ENCODE measurements at regions not wholly inside any gene's neighbourhood (a gene's known extent, or its start where the extent isn't known, plus 50 kb on each side); places are given as distances from the start of the nearest gene placed in this dataset.

DNA sequence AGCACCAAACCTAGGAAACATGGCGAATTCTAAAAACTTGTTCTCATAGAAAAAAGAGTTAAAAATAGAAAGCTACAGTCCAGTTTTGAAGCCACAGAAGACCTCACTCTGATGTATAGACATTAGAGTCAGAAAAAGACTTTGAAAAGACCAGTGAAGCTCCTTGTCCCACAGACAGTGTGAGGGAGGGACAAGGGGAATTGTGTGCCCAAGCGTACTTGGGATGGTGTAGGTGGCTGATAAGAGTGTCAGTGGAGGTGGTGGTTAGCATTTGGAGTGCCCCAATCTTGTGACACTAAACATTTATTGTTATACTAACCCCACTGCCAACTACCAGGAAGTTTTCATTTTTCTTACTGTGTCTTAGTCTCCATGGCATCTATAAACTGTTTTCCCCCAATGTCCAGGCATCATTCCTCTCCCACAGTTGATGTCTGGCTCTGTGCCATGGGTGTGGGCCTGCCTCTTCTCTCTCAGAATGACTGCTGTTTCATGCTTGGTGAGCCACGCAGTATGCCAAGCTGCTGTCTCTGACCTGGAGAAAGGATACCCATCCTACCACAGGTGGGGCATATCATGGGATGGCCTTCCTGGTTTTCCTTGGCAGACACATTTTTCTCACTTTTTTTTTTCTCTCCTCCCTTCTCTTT lies 161.4 kb downstream of the RPIA start:
- H3K4me3 ChIP-seq, result no peak overlapping the region
- H4K20me1 ChIP-seq, result no peaks in the 10 kb centered on the region
- H3K4me1 ChIP-seq, result peaks cover 5 to 64% (median 46%) of the 10 kb centered on the region in 10 experiments; a peak in 19 of 20 replicates
- H3K9me3 ChIP-seq (replicated peaks in 1 of 11), result peaks cover 0 to 12% (median under 1%) of the 10 kb centered on the region in 11 experiments; a peak in 8 of 22 replicates
- H3K27ac ChIP-seq, result peak overlapping the region in 1 of 11 experiments; percentile 23; a peak in 2 of 22 replicates
- no peaks in the 10 kb centered on the region for H3K27me3 ChIP-seq
- no peak overlapping the region for H3K9ac ChIP-seq
- TF ChIP-seq Cebpa-rat (IDR thresholded peaks at IDR 0.05), result no peak
- H3K36me3 ChIP-seq, result peaks cover 0 to 13% (median 0%) of the 10 kb centered on the region in 11 experiments; a peak in 1 of 22 replicates
- H3K4me2 ChIP-seq, result peak overlapping the region in 8 of 11 experiments; percentile 32 to 51 (median 48); a peak in 15 of 22 replicates

DNA sequence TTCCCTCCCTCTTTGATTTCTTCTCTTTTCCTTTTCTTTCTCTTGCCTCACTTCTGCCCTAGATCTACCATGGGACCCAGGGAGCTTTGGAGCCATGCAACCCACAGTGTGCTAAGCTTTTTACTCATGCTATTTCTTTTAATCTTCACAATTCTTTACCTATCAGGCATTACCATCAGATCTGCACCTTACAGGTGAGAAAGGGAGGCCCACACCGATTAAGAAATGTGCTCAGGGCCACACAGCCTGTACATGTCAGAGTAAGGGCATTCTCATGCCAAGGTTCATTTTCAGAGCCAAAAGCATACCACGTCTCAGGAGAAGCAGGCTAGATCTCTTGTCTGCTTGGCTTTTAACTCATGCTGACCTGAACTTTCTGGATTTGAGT lies 161.9 kb downstream of the RPIA start:
- Histone ChIP-seq H3K4me2 (peak overlapping the region in 8 of 11 experiments; percentile 32 to 51 (median 48); a peak in 11 of 22 replicates), H3K4me1 (peaks cover 10 to 64% (median 51%) of the 10 kb centered on the region in 10 experiments), H3K9me3 (replicated peaks in 1 of 11) (peaks cover 0 to 9% (median 0%) of the 10 kb centered on the region in 11 experiments; a peak in 6 of 22 replicates), H3K27ac (no peak overlapping the region), H3K4me3 (no peak overlapping the region), H3K9ac (no peak overlapping the region), H3K36me3 (peaks cover 0 to 13% (median 0%) of the 10 kb centered on the region in 11 experiments; a peak in 1 of 22 replicates), H4K20me1 (no peaks in the 10 kb centered on the region), H3K27me3 (no peaks in the 10 kb centered on the region)
- no peak for TF ChIP-seq Cebpa-rat (IDR thresholded peaks at IDR 0.05)

DNA sequence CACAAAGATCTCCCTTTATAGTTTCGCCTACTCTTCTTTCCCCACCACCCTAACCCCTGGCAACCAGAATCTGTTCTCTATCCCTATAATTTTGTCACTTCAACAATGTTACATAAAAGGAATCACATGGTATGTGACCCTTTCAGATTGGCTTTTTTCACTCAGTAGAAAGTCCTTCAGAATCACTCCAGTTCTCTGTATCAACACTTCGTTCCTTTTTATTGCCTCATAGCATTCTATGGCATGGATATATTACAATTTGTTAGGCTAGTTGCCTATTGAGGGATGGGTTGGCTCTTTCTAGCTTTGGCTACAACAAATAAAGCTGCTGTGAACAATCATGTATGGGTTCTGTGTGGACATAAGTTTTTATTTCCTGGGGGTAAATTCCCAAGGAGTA lies 163.1 kb downstream of the RPIA start:
- no peak for TF ChIP-seq Cebpa-rat (IDR thresholded peaks at IDR 0.05)
- Histone ChIP-seq H4K20me1 (no peaks in the 10 kb centered on the region), H3K27me3 (no peaks in the 10 kb centered on the region), H3K27ac (no peak overlapping the region), H3K4me2 (no peak overlapping the region), H3K36me3 (peaks cover 0 to 15% (median 2%) of the 10 kb centered on the region in 11 experiments; a peak in 3 of 22 replicates), H3K9ac (no peak overlapping the region), H3K4me1 (peaks cover 14 to 73% (median 60%) of the 10 kb centered on the region in 10 experiments), H3K4me3 (no peak overlapping the region), H3K9me3 (replicated peaks in 1 of 11) (peaks cover 0 to 2% (median 0%) of the 10 kb centered on the region in 11 experiments; a peak in 3 of 22 replicates)

DNA sequence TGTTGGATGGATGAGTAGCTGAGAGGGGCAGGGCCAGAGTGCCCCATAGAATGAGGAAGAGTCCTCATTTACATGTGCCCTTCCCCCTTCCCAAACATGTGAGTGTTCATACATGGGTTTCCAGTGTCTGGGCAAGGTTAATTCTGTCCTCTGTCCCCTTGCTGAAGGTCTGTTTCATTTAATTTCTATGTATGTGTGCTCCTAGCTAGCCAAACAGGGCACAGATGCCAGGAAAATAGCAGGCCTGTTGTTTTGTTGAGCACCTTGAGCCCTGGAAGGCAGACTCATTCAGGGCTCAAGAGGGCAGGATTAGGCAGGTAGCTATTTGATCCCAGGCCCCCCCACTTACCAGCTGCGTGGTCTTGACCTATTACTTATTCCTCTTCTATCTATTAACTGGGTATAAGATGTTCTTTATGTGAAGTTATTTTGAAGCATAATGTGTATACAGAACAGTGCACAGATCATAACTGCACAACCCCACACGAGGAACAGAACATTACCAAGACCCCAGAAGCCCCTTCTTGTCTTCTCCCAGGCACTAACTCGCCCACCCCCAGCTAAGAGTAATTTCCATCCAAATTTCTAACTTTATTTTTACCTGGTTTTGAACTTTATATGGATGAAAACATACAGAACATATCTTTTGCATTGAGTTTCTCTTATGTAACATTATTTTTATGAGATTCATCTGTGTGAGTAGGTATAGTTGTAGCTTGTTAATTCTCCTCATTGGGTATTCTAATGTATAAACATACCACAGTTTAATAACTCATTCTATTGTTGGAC lies 164.3 kb downstream of the RPIA start:
- Histone ChIP-seq H3K27me3 (no peaks in the 10 kb centered on the region), H4K20me1 (no peaks in the 10 kb centered on the region), H3K36me3 (peaks cover 0 to 28% (median 13%) of the 10 kb centered on the region in 11 experiments; a peak in 13 of 22 replicates), H3K4me1 (peaks cover 14 to 80% (median 62%) of the 10 kb centered on the region in 10 experiments), H3K4me2 (peak overlapping the region in 6 of 11 experiments; percentile 2 to 97 (median 84); a peak in 8 of 22 replicates), H3K9ac (no peak overlapping the region), H3K27ac (no peak overlapping the region), H3K4me3 (no peak overlapping the region), H3K9me3 (replicated peaks in 1 of 11) (peaks cover 0 to 10% (median 7%) of the 10 kb centered on the region in 11 experiments; a peak in 12 of 22 replicates)
- no peak for TF ChIP-seq Cebpa-rat (IDR thresholded peaks at IDR 0.05)

DNA sequence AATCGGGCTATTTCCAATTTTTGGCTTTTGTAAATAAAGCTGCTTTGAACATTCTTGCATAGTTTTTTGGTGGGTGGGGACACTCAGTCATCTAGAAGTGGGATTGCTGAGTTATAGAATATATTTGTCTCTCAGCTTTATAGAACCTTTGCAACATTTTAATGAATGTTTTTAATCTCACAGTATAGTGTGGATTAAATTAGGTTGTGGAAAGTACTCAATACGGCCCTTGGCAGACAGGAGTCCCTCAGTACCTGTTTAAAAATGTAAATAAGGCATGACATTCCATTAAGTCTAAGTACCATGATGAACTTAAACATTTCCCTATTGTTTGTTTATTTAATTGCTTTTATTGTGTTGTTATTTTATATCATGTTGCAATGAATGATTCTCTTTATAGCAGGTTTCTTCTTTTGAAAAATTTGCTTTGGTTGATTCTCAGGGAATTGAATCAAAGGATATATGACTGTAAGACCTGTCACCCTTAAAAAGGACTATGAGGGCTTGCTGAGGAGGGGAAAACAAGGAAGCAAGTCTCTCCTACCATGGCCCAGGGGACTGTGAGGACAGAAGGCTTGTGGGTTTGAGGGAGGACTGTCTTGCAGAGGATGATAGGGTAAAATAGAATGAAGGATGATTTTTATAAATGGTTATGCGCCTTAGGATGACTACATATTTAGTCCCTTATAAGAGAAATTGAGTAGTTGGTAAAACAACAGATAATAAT lies 165.1 kb downstream of the RPIA start:
- Histone ChIP-seq H3K4me1 (peaks cover 14 to 88% (median 62%) of the 10 kb centered on the region in 10 experiments), H3K27me3 (no peaks in the 10 kb centered on the region), H3K9ac (peak overlapping the region in 3 of 11 experiments; percentile 12 to 60 (median 44); a peak in 3 of 22 replicates)

DNA sequence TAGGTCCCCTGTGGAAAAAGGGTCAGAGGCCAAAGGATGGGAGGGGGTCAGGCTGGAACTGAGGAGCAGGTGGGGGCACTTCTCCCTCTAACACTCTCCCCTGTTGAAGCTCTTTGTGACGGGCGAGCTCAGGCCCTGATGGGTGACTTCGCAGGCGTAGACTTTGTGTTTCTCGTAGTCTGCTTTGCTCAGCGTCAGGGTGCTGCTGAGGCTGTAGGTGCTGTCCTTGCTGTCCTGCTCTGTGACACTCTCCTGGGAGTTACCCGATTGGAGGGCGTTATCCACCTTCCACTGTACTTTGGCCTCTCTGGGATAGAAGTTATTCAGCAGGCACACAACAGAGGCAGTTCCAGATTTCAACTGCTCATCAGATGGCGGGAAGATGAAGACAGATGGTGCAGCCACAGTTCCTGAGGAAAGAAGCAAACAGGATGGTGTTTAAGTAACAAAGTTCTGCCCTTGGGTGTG lies 165.8 kb downstream of the RPIA start:
- no peaks in the 10 kb centered on the region for H4K20me1 ChIP-seq
- peaks cover 10 to 85% (median 56%) of the 10 kb centered on the region in 10 experiments for H3K4me1 ChIP-seq
- peak overlapping the region in 5 of 11 experiments; percentile 1 to 63 (median 44); a peak in 6 of 22 replicates for H3K9ac ChIP-seq
- no peak for TF ChIP-seq Cebpa-rat (IDR thresholded peaks at IDR 0.05)
- peak overlapping the region in 1 of 10 experiments; percentile 2; a peak in 2 of 20 replicates for H3K4me3 ChIP-seq
- peak overlapping the region; percentile 15 to 97 (median 83); a peak in 20 of 22 replicates for H3K4me2 ChIP-seq
- peak overlapping the region in 8 of 11 experiments; percentile 13 to 72 (median 53); a peak in 11 of 22 replicates for H3K27ac ChIP-seq
- peaks cover 0 to 40% (median 19%) of the 10 kb centered on the region in 11 experiments; a peak in 13 of 22 replicates for H3K36me3 ChIP-seq
- H3K27me3 ChIP-seq, result no peaks in the 10 kb centered on the region
- peaks cover 0 to 21% (median 12%) of the 10 kb centered on the region in 11 experiments; a peak in 12 of 22 replicates for H3K9me3 ChIP-seq (replicated peaks in 1 of 11)

More for the DNA sequence above, 165.1 kb downstream of the RPIA start:
- peaks cover 0 to 36% (median 19%) of the 10 kb centered on the region in 11 experiments; a peak in 13 of 22 replicates for H3K36me3 ChIP-seq
- H3K27ac ChIP-seq, result peak overlapping the region in 5 of 11 experiments; percentile 48 to 72 (median 55); a peak in 8 of 22 replicates
- H3K9me3 ChIP-seq (replicated peaks in 1 of 11), result peaks cover 0 to 18% (median 12%) of the 10 kb centered on the region in 11 experiments; a peak in 12 of 22 replicates
- H3K4me3 ChIP-seq, result no peak overlapping the region
- no peaks in the 10 kb centered on the region for H4K20me1 ChIP-seq
- TF ChIP-seq Cebpa-rat (IDR thresholded peaks at IDR 0.05), result no peak
- H3K4me2 ChIP-seq, result peak overlapping the region in 9 of 11 experiments; percentile 64 to 97 (median 84); a peak in 17 of 22 replicates

DNA sequence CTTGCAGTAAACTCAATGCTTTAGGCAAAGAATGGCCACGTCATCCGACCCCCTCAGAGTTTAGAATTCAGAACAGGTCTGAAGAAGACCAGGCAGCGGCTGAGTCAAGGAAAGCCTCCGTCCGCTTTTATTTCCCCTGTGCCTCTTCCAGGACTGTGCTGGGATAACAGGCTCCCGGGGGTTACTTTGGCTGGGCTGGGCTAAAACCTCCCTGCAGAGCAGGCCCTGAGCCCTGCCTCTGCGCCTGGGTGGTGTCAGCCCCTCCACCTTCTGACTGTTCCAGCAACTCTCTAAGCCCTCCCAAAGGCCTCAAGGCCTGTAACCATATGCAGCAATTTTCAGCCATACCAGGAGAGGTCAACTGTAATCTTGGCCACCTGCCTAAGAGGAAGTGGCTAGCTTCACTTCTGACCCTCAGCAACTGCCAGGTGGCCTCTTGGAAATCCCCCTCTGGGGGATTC lies 166.5 kb downstream of the RPIA start:
- peak overlapping the region in 10 of 11 experiments; percentile 31 to 97 (median 84); a peak in 20 of 22 replicates for H3K4me2 ChIP-seq
- H3K4me1 ChIP-seq, result peaks cover 10 to 84% (median 54%) of the 10 kb centered on the region in 10 experiments

More for the DNA sequence above, 166.5 kb downstream of the RPIA start:
- TF ChIP-seq Cebpa-rat (IDR thresholded peaks at IDR 0.05), result no peak
- Histone ChIP-seq H3K9ac (peak overlapping the region in 6 of 11 experiments; percentile 1 to 63 (median 50); a peak in 11 of 22 replicates), H3K27ac (peak overlapping the region in 8 of 11 experiments; percentile 48 to 72 (median 54); a peak in 16 of 22 replicates), H4K20me1 (no peaks in the 10 kb centered on the region), H3K36me3 (peaks cover 0 to 40% (median 19%) of the 10 kb centered on the region in 11 experiments; a peak in 13 of 22 replicates), H3K9me3 (replicated peaks in 1 of 11) (peaks cover 0 to 21% (median 12%) of the 10 kb centered on the region in 11 experiments; a peak in 12 of 22 replicates), H3K27me3 (no peaks in the 10 kb centered on the region), H3K4me3 (peak overlapping the region in 2 of 10 experiments; percentile 26 to 35; a peak in 4 of 20 replicates)

Measured in BLaER1 treated with 17β-estradiol and CSF1 and Interleukin-3, amounts not matched to agents 10 nM and 100 nM (cell line).